ENCODE measurements at regions not wholly inside any gene's neighbourhood (a gene's known extent, or its start where the extent isn't known, plus 50 kb on each side); places are given as distances from the start of the nearest gene placed in this dataset.

- DNase-seq (ENCODE audit: low read depth in 2 of 2): no peak
Observed at GRCh38 chr6:149216459-149216858, 101.1 kb upstream of the TAB2 start.

- DNase-seq (ENCODE audit: low read depth in 2 of 2): no peak
Observed at GRCh38 chr6:149217466-149217888, 100.0 kb upstream of the TAB2 start.

GRCh38 chr6:149218471-149218870 is 99.0 kb upstream of the TAB2 start:
- no peak for DNase-seq (ENCODE audit: low read depth in 2 of 2)

GRCh38 chr6:149218915-149219314 is 98.6 kb upstream of the TAB2 start:
- no peak for DNase-seq (ENCODE audit: low read depth in 2 of 2)

- DNase-seq (ENCODE audit: low read depth in 2 of 2): no peak
Observed at GRCh38 chr6:149220882-149221773, 96.4 kb upstream of the TAB2 start.

- no peak for DNase-seq (ENCODE audit: low read depth in 2 of 2)
Observed at GRCh38 chr6:149221774-149222070, 95.8 kb upstream of the TAB2 start.

GRCh38 chr6:149223120-149223903 is 94.2 kb upstream of the TAB2 start:
- no peak for DNase-seq (ENCODE audit: low read depth in 2 of 2)

GRCh38 chr6:149223904-149224351 is 93.6 kb upstream of the TAB2 start:
- no peak for DNase-seq (ENCODE audit: low read depth in 2 of 2)

GRCh38 chr6:149224399-149224798 is 93.1 kb upstream of the TAB2 start:
- no peak for DNase-seq (ENCODE audit: low read depth in 2 of 2)

GRCh38 chr6:149225370-149225769 is 92.1 kb upstream of the TAB2 start:
- no peak for DNase-seq (ENCODE audit: low read depth in 2 of 2)

GRCh38 chr6:149225946-149226345 is 91.6 kb upstream of the TAB2 start:
- DNase-seq (ENCODE audit: low read depth in 2 of 2): no peak

GRCh38 chr6:149227796-149228195 is 89.7 kb upstream of the TAB2 start:
- DNase-seq (ENCODE audit: low read depth in 2 of 2): no peak

GRCh38 chr6:149228311-149228955 is 89.1 kb upstream of the TAB2 start:
- DNase-seq (ENCODE audit: low read depth in 2 of 2): no peak

- DNase-seq (ENCODE audit: low read depth in 2 of 2): no peak
Observed at GRCh38 chr6:149229096-149229495, 88.4 kb upstream of the TAB2 start.

- DNase-seq (ENCODE audit: low read depth in 2 of 2): no peak
Observed at GRCh38 chr6:149230712-149231460, 86.6 kb upstream of the TAB2 start.

- DNase-seq (ENCODE audit: low read depth in 2 of 2): no peak
Observed at GRCh38 chr6:149231778-149232177, 85.7 kb upstream of the TAB2 start.

GRCh38 chr6:149233056-149233715 is 84.3 kb upstream of the TAB2 start:
- peak; percentile 31 to 54 for DNase-seq (ENCODE audit: low read depth in 2 of 2)

GRCh38 chr6:149234051-149234962 is 83.2 kb upstream of the TAB2 start:
- peak; percentile 24 to 36 for DNase-seq (ENCODE audit: low read depth in 2 of 2)

GRCh38 chr6:149235130-149235561 is 82.4 kb upstream of the TAB2 start:
- no peak for DNase-seq (ENCODE audit: low read depth in 2 of 2)

- DNase-seq (ENCODE audit: low read depth in 2 of 2): no peak
Observed at GRCh38 chr6:149236589-149236988, 80.9 kb upstream of the TAB2 start.

Data from stimulated activated CD8-positive, alpha-beta memory T cell treated with anti-CD3 and anti-CD28 coated beads, Interleukin-15, amount 100 ng/mL, for 48 hours (primary cell).